BLaER1 treated with 17β-estradiol and CSF1 and Interleukin-3, amounts not matched to agents 10 nM and 100 nM (cell line): ENCODE measurements at regions not wholly inside any gene's neighbourhood (a gene's known extent, or its start where the extent isn't known, plus 50 kb on each side); places are given as distances from the start of the nearest gene placed in this dataset.
A peak's percentile ranks its signal among the peaks of the same experiment; 100 is the strongest.

Experiments
- H3K27ac ChIP-seq, 11 experiments: shearing (Covaris generic); formaldehyde crosslinking; 2 replicates each; pipeline ENCODE4 v1.8.1; 2022
- H3K27me3 ChIP-seq, 11 experiments: shearing (Covaris generic); formaldehyde crosslinking; 2 replicates each; pipeline ENCODE4 v1.8.1; 2022
- H3K36me3 ChIP-seq, 11 experiments: shearing (Covaris generic); formaldehyde crosslinking; 2 replicates each; pipeline ENCODE4 v1.8.1; 2022
- H3K4me1 ChIP-seq, 10 experiments: shearing (Covaris generic); formaldehyde crosslinking; 2 replicates each; pipeline ENCODE4 v1.8.1; 2022
- H3K4me2 ChIP-seq, 11 experiments: shearing (Covaris generic); formaldehyde crosslinking; 2 replicates each; pipeline ENCODE4 v1.8.1; 2022
- H3K4me3 ChIP-seq, 10 experiments: shearing (Covaris generic); formaldehyde crosslinking; 2 replicates each; pipeline ENCODE4 v1.8.1; 2022
- H3K9ac ChIP-seq, 11 experiments: shearing (Covaris generic); formaldehyde crosslinking; 2 replicates each; pipeline ENCODE4 v1.8.1; 2022
- H3K9me3 ChIP-seq, 11 experiments: shearing (Covaris generic); formaldehyde crosslinking; replicated peaks in 1 of 11; 2 replicates each; pipeline ENCODE4 v1.8.1; 2022
- H4K20me1 ChIP-seq, 11 experiments: shearing (Covaris generic); formaldehyde crosslinking; 2 replicates each; pipeline ENCODE4 v1.8.1; 2022
- Cebpa-rat ChIP-seq, 11 experiments: shearing (Covaris generic); IDR thresholded peaks; 2 replicates each; pipeline ENCODE4 v1.8.1; 2022

DNA sequence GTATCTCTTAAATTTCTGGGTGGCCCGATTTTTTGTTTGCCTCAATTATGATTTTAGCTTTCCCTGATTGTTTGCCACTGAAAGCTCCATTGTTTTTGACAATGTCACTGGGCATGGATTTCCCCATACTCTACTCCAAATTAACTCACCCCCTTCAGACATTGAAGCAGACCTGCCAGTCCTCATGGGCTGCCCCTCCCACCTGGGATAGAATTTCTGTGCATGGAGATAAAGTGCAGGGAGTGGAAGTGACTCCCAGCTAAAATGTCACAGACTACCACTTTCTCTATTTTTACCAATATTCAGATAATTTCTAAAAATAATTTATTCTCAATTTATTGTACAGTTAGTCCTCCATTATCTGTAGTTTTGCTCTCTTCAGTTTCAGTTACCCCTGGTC lies 79.1 kb upstream of the CLPB start:
- peaks cover 0 to 8% (median 5%) of the 10 kb centered on the region in 10 experiments; a peak in 9 of 20 replicates for H3K4me1 ChIP-seq
- TF ChIP-seq Cebpa-rat (IDR thresholded peaks at IDR 0.05): no peak

DNA sequence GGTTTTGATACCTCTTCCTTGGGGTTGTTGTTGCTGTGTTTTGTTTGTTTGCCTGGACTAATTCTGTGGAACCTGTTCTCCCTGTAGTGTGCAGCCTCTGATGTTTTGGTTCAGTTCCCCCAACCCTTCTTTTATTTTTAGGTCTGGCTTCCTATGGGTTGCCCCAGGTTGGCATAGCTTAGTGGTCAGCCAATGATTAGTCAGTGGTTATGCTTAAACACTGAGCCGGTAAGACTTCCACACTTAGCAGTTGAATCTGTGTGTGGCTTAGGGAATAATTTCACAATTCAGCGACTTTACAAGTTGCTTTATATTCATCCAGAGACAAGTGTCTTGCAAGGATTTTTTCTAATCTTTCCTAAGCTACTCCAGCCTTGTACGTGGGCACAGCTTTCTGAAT lies 78.6 kb upstream of the CLPB start:
- peaks cover 0 to 13% (median 6%) of the 10 kb centered on the region in 10 experiments; a peak in 13 of 20 replicates for H3K4me1 ChIP-seq
- H3K4me3 ChIP-seq: no peak overlapping the region
- peaks cover 51 to 68% (median 60%) of the 10 kb centered on the region in 11 experiments for H3K9me3 ChIP-seq
- H3K36me3 ChIP-seq: no peaks in the 10 kb centered on the region; a peak in 1 of 22 replicates
- peak overlapping the region in 7 of 11 experiments; percentile 4 to 36 (median 26); a peak in 5 of 22 replicates for H3K4me2 ChIP-seq
- no peaks in the 10 kb centered on the region for H4K20me1 ChIP-seq
- H3K9ac ChIP-seq: no peak overlapping the region
- no peaks in the 10 kb centered on the region for H3K27me3 ChIP-seq
- no peak for TF ChIP-seq Cebpa-rat (IDR thresholded peaks at IDR 0.05)
- no peak overlapping the region for H3K27ac ChIP-seq

More for the DNA sequence above, 79.1 kb upstream of the CLPB start:
- H3K4me3 ChIP-seq: no peak overlapping the region
- H3K36me3 ChIP-seq: no peaks in the 10 kb centered on the region; a peak in 1 of 22 replicates
- peak overlapping the region in 2 of 11 experiments; percentile 9 to 26; a peak in 1 of 22 replicates for H3K4me2 ChIP-seq
- H3K27me3 ChIP-seq: no peaks in the 10 kb centered on the region
- no peaks in the 10 kb centered on the region for H4K20me1 ChIP-seq
- no peak overlapping the region for H3K9ac ChIP-seq
- H3K27ac ChIP-seq: no peak overlapping the region
- H3K9me3 ChIP-seq: peaks cover 47 to 64% (median 56%) of the 10 kb centered on the region in 11 experiments

DNA sequence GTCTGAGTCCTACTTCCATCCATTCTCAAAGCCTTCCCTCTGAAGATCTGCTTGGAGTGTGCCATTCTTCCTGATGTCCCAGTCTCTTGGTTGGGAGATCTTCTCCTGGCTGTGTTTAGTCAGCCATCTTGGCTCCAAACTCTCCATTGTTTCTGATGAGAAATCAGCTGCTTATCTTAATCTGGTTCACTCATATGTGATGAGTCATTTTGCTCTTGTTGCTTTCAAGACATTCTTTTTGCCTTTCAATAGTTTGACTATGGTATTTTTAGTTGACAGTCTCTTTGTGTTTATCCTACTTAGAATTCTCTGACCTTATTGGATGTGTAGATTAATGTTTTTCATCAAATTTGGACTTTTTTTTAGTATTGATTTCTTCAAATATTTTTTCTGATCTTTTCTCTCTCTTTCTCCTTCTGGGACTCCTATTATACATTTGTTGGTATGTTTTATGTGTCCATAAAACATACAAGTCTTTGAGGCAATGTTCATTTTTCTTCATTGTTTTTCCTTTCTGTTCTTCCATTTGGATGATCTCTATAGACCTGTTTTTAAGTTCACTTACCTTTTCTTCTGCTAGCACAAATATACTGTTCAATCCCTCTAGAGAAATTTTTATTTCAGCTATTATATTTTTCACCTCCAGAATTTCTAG lies 77.2 kb upstream of the CLPB start:
- Histone ChIP-seq H4K20me1 (no peaks in the 10 kb centered on the region), H3K4me3 (no peak overlapping the region), H3K9ac (no peak overlapping the region), H3K9me3 (peaks cover 66 to 83% (median 75%) of the 10 kb centered on the region in 11 experiments), H3K36me3 (no peaks in the 10 kb centered on the region; a peak in 3 of 22 replicates), H3K27ac (no peak overlapping the region), H3K4me1 (peaks cover 0 to 14% (median 6%) of the 10 kb centered on the region in 10 experiments; a peak in 13 of 20 replicates), H3K27me3 (no peaks in the 10 kb centered on the region), H3K4me2 (no peak overlapping the region)
- no peak for TF ChIP-seq Cebpa-rat (IDR thresholded peaks at IDR 0.05)

DNA sequence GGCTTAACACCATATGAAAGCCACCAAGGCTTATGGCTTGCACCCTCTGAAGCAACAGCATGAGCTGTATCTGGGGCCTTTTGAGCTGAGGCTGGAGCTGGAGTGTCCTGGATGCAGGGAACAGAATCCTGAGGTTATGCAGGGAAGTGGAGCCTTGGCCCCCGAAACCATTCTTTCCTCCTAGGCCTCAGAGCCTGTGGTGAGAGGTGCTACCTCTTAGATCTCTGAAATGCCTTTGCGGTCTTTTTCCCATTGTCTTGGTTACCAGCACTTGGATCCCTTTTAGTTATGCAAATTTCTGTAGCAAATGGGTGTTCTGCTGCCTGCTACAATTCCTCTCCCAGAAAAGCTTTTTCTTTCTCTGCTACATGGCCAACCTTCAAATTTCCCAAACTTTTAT lies 72.7 kb upstream of the CLPB start:
- Histone ChIP-seq H3K4me2 (no peak overlapping the region), H4K20me1 (no peaks in the 10 kb centered on the region), H3K27me3 (no peaks in the 10 kb centered on the region), H3K36me3 (no peaks in the 10 kb centered on the region; a peak in 3 of 22 replicates), H3K4me3 (no peak overlapping the region), H3K9ac (no peak overlapping the region), H3K4me1 (peaks cover 0 to 7% (median 3%) of the 10 kb centered on the region in 10 experiments; a peak in 8 of 20 replicates), H3K9me3 (peaks cover 71 to 96% (median 77%) of the 10 kb centered on the region in 11 experiments), H3K27ac (no peak overlapping the region)
- TF ChIP-seq Cebpa-rat (IDR thresholded peaks at IDR 0.05): no peak

DNA sequence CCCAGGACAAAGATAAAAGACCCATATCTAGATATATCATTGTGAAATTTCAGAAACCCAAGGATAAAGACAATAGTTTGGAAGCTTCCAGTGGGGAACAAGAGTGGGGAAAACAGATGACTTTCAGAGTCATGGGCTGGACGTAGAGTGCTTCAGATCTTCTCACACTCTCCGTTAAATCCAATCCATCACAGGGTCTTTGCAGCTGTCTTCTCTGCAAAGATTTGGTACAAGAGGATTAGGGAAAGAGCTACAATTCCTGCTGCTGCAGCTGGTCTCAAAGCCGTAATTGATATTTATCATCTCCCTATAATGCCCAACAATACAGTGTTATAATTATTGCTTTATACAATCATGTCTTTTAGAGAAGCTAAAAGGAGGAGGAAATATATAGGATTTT lies 63.4 kb upstream of the CLPB start:
- Histone ChIP-seq H3K9me3 (peaks cover 13 to 25% (median 20%) of the 10 kb centered on the region in 11 experiments), H3K27ac (no peak overlapping the region), H3K4me2 (no peak overlapping the region), H4K20me1 (no peaks in the 10 kb centered on the region), H3K4me3 (no peak overlapping the region), H3K4me1 (peaks cover 5 to 21% (median 9%) of the 10 kb centered on the region in 10 experiments; a peak in 19 of 20 replicates), H3K27me3 (no peaks in the 10 kb centered on the region), H3K36me3 (no peaks in the 10 kb centered on the region), H3K9ac (no peak overlapping the region)
- no peak for TF ChIP-seq Cebpa-rat (IDR thresholded peaks at IDR 0.05)

DNA sequence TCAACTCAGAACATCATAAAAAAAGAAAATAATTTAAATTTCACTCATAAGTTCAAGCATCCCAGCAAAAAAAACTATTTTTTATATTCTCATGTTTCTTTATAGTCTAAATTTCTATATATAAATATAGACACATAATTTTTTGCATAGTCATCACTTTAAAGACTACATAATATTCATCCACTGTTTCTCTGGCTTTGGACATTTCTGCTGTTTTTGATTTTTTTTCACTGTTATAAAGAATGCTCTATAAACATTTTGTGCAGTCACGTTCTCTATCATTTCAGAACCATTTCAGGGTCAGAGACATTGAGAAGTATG lies 59.7 kb upstream of the CLPB start:
- no peaks in the 10 kb centered on the region for H3K36me3 ChIP-seq
- TF ChIP-seq Cebpa-rat (IDR thresholded peaks at IDR 0.05): no peak

DNA sequence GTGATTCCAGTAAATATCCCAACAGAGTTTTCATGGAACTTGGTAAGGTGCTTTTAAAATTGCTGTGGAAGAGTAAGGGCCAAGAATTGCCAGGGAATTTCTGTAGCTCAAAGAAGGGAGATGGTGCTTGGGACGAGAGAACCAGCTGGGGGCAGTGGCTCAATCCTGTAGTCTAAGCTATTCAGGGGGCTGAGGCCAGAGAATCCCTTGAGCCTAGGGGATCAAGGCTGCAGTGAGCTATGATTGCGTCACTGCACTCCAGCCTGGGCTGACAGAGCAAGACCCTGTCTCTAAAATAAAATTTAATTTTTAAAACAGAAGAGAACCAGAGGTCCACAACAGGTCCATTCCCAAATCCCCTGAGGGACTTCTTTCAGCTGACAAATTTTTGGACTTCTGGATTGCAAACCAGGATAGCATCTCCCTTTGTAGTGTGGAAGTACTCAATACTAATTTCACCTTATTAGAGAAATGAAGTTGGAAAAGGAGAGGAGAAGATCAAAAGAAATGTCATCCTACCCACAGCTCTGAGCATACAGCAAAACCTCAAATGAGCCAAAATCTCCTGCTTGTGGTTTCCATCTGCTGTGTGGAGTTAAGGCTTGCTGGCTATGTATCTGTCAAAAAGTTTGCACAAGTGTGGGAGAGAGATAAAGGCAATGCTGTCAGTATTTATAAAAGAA lies 59.2 kb upstream of the CLPB start:
- peak in 4 of 11 experiments; percentile 35 to 73 (median 50); a peak in 3 of 22 replicates for TF ChIP-seq Cebpa-rat (IDR thresholded peaks at IDR 0.05)
- Histone ChIP-seq H3K4me2 (peak overlapping the region in 10 of 11 experiments; percentile 3 to 60 (median 38); a peak in 16 of 22 replicates), H3K4me3 (no peak overlapping the region), H3K27ac (no peak overlapping the region), H3K9ac (no peak overlapping the region), H4K20me1 (no peaks in the 10 kb centered on the region), H3K27me3 (no peaks in the 10 kb centered on the region), H3K36me3 (no peaks in the 10 kb centered on the region), H3K9me3 (peaks cover 0 to 3% (median 0%) of the 10 kb centered on the region in 11 experiments; a peak in 1 of 22 replicates), H3K4me1 (peaks cover 5 to 30% (median 9%) of the 10 kb centered on the region in 10 experiments; a peak in 19 of 20 replicates)

More for the DNA sequence above, 59.7 kb upstream of the CLPB start:
- Histone ChIP-seq H3K27me3 (no peaks in the 10 kb centered on the region), H3K27ac (no peak overlapping the region), H3K4me3 (no peak overlapping the region), H3K9me3 (peaks cover 0 to 4% (median 0%) of the 10 kb centered on the region in 11 experiments; a peak in 2 of 22 replicates), H4K20me1 (no peaks in the 10 kb centered on the region), H3K9ac (no peak overlapping the region), H3K4me1 (peaks cover 5 to 25% (median 9%) of the 10 kb centered on the region in 10 experiments; a peak in 19 of 20 replicates), H3K4me2 (peak overlapping the region in 5 of 11 experiments; percentile 25 to 60 (median 45); a peak in 4 of 22 replicates)

DNA sequence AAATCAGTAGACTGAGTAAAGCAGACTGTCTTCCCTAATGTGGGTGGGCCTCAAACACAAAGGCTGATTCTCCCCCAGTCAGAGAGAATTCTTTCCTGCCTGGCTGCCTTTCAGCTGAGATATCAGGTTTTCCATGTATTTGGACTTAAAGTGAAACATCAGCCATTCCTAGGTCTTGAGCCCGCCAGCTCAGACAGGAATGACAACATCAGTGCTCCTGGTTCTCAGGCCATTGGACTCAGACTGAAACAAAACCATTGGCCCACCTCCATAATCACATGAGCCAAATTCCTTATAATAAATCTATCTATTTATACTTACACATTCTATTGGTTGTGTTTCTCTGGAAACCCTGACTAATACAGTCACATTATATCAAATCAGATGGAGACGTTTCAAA lies 56.7 kb upstream of the CLPB start:
- H3K36me3 ChIP-seq: peaks cover 0 to 5% (median 0%) of the 10 kb centered on the region in 11 experiments; a peak in 1 of 22 replicates
- no peak overlapping the region for H3K4me3 ChIP-seq
- H3K9me3 ChIP-seq: peaks cover 0 to 16% (median 0%) of the 10 kb centered on the region in 11 experiments; a peak in 6 of 22 replicates
- no peaks in the 10 kb centered on the region for H4K20me1 ChIP-seq
- no peak overlapping the region for H3K4me2 ChIP-seq
- H3K27me3 ChIP-seq: no peaks in the 10 kb centered on the region
- H3K9ac ChIP-seq: no peak overlapping the region
- TF ChIP-seq Cebpa-rat (IDR thresholded peaks at IDR 0.05): no peak
- H3K4me1 ChIP-seq: peaks cover 5 to 52% (median 9%) of the 10 kb centered on the region in 10 experiments; a peak in 19 of 20 replicates
- H3K27ac ChIP-seq: no peak overlapping the region
